Jurkat, Clone E6-1 (cell line): ENCODE measurements at regions not wholly inside any gene's neighbourhood (a gene's known extent, or its start where the extent isn't known, plus 50 kb on each side); places are given as distances from the start of the nearest gene placed in this dataset.
"Not testable (repeated sequence)": the region's sequence is repeated elsewhere in the genome, so short reads cannot be mapped to it uniquely, and the experiment has no call there.

Experiments used
- DNase-seq: peaks from one replicate; pipeline ENCODE4 v3.0.0-alpha.2; 2011; ENCODE audit warnings: low read depth, low spot score
- H3K4me3 ChIP-seq: 2 replicates; pipeline ENCODE4 v1.5.1; 2011; ENCODE audit warnings: mild to moderate bottlenecking, low read length, control low read depth, moderate library complexity

DNA sequence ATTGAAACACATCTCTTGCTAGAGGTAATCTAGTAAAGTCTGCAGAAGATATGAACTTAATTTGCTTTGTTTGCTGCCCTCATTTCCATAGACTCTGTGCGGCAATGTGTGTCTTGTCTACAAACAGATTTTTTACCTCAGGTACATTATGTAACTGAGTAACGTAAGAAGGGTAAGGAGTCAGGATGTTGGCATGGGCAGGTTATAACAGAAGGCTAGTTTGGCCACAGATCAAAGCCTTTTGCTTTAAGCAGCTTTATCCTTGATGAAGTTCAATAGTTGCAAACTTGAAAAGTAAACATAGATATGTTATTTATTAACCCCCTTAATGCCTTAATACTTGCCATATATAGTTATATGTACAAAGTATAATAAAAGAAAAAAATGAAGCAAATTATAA lies 391.6 kb upstream of the FKBP1C start:
- DNase-seq: no peak
- H3K4me3 ChIP-seq: no peak overlapping the region

DNA sequence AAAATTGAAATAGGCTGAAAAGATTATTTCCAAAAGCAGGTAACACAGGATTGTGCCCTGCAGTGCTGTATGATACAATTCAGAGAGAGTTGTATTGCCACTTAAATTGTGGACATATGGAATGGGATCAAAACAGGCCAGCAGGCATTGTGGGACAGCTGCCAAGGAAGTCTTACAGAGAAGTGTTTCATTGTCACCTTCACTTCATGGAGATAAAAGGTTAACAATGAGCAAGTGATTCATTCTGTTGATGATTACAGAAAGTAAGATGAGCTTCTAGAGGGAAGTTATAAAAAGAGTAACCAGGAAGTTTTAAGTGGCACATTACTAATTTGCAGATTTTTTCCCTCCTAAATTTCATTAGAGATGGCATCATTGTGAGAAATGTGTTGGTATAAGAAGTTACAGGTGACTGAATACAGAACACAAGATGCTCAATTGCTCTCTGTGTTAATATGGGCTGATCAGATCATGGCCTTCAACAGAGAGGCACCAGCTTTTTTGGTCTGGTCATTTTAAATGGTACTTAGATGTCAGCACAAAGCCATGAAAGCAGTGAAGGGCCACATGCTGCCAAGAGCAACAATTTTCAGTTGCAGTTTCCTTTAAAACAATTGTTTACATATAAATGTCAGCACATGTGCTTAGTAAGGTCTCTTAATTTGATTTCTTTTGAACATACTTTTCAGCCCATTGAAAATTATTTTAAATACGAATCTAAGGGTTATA lies 402.5 kb upstream of the FKBP1C start:
- no peak for DNase-seq

DNA sequence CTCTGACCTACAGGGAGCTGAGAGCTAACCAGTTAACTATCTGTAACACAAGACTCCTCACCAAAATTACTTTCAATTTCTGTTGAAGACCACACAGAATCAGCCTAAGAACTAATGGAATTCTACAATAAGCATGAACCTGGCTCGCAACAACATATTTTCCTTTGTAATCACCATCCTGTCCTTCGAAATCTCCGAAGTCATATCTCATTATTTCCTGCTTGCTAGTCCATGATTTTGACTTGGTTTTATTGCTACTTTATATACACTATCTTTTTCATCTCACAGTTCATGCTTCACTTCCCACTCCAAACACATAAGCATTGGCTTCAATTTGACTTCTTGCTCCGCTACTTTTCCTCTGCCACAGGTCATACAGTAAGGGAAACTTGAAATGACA lies 405.8 kb upstream of the FKBP1C start:
- no peak for DNase-seq
- H3K4me3 ChIP-seq: no peak overlapping the region

More for the DNA sequence above, 402.5 kb upstream of the FKBP1C start:
- no peak overlapping the region for H3K4me3 ChIP-seq

DNA sequence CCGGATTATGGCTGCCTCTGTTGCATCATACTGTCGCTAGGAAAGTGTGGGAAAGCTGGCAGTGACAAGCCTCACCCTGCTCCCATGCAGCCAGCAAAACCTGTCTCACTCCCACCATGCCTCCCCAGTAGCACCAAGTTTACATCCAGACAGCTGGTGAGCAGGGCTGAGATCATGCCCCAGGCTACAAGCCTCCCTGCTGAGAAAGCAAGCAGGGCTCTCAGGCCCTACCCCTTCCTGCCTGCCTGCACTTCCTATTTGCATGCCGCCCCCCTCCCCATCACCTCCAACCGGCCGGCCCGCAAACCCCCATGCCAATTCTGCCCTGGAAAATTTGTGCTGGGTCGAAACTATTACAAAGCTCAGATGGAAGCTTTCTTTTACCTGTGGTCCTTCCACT lies 408.2 kb upstream of the FKBP1C start:
- DNase-seq: no peak
- H3K4me3 ChIP-seq: no peak overlapping the region

DNA sequence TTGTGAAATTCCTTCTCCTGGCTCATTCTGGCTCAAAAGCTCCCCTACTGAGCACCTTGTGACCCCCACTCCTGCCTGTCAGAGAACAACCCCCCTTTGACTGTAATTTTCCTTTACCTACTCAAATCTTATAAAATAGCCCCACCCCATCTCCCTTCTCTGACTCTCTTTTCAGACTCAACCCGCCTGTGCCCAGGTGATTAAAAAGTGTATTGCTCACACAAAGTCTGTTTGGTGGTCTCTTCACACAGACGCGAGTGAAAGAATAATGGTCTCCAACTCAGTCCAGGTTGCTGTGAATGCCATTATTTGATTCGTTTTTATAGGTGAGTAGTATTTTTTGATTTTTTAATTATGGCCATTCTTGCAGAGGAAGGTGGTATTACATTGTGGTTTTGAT lies 414.1 kb upstream of the FKBP1C start:
- DNase-seq: no peak
- no peak overlapping the region for H3K4me3 ChIP-seq

DNA sequence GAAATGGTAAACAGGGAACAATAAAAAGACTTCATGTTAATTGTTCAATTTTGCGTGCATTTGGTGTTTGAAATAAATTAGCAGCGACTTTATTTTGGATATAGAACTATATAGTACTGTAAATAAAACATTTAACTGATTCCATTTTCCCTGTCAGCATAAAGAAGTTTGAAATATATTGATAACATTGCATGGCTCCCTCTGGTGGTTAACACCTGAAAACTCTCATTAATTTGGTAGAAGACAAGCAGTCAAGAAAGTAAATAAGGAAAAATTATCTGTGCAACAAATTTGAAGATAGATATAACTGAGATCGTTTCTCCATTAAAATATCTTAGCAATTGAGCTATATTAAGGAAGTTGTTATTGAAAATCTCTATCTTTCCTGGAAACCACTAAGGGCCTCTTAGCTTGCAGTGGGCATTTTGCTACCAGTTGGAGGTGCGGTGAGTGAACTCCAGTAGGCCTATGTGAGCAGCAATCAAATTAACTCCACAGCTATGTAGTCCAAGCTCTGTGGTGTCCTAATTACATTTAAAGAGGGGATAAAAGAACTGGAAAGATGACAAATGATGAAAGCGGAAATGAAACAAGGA lies 435.7 kb upstream of the FKBP1C start:
- DNase-seq: peak; percentile 15
- H3K4me3 ChIP-seq: no peak overlapping the region

DNA sequence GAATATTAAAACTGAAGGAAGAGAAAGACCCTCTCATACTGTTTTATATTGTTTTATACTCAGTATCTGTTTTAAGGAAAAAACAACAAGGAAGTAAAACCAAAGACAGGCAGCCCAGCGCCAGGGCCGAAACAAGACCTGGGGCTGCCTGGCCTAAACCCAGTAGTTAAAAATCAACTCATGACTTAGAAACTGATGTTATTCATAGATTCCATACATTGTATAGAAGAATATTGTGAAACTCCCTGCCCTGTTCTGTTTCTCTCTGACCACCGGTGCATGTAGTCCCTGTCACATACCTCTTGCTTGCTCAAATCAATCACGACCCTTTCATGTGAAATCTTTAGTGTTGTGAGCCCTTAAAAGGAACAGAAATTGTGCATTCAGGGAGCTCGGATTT lies 445.1 kb upstream of the FKBP1C start:
- not testable (repeated sequence) for H3K4me3 ChIP-seq, DNase-seq

DNA sequence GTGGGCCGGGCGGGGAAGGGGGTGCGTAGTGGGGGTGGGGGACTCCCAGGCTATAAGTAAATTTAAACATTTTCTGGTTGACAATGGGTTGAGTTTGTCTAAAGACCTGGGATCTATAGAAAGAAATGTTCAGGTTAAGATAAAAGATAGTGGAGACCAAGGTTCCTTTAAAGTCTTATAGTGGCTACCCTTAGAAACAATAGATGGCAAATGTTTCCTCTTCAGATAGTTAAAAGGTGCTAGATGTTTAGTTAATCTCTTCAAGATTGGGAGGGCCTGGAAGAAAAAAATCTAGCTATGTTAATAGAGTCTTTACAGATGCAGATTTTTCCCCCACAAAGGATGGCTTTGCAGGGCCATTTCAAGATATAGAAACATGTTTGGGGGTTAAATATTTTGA lies 446.4 kb upstream of the FKBP1C start:
- no peak for DNase-seq

DNA sequence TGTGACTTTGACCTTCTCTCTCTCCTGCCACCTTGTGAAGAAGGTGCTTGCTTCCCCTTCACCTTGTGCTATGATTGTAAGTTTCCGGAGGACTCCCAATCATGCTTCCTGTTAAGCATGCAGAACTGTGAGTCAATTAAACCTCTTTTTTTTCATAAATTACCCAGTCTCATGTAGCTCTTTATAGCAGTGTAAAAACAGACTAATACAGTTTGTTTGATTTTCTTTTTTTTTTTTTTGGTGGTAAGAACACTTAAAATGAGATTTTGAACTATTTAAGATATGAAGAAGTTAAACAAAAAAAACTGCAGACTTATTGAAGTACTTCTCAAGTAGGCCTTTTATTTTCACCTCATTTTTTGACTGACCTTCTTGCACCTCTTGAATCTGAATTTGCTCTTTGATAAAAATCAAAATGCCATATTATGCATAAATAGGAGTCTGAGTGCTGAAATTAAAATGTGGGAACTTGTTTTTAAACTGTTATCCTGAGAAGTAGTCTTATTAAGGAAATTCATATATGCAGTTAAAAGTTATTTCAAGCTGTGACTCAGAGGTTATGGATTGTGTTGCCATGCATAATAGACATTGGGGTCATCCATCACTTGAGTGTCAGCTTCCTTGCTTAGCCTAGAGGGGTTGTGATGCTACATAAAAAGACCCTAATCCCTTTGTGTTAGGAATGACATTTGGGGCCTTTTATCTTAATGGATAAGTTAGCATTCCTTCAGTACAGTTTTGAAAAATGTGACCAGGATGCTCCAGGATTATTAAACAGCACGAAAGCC lies 447.9 kb upstream of the FKBP1C start:
- H3K4me3 ChIP-seq: no peak overlapping the region
- DNase-seq: no peak

More for the DNA sequence above, 446.4 kb upstream of the FKBP1C start:
- no peak overlapping the region for H3K4me3 ChIP-seq

DNA sequence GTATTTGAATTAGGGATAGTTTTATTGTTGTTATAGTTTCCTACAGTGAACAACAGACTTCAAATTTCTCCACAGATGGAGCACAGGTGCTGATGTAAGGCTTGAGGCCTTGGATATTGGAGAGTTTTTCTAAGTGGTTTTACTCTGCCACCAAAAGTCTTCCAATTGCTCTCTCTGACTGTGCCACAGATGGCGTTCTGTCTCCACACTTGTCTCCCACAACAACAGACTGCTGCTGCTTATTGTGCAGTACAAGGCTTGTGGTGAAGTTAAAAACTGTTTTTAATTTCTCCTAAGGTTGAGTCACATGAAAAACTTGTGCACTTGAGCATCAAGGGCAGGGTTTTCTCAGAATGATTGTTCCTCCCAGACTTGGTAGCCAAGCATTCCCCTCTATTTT lies 460.9 kb upstream of the KHDRBS2 start:
- H3K4me3 ChIP-seq: no peak overlapping the region
- DNase-seq: no peak

DNA sequence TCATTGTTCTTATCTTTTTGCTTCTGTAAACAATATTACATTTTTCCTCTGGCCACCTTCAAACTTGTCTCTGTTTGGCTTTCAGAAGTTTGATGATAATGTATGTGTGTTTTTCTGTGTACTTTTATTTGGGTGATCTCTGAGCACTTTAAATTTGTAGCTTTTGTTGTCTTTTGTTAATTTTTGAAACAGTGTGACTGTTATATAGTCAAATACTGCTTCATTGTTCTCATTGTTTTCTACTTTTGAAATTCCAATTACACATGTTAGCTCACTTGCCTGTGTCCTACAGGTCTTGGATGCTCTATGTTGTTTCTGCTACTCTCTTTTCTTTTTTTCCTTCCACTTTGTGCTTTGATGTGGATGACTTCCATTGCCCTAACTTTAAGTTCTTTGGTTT lies 460.1 kb upstream of the KHDRBS2 start:
- H3K4me3 ChIP-seq: no peak overlapping the region
- no peak for DNase-seq

DNA sequence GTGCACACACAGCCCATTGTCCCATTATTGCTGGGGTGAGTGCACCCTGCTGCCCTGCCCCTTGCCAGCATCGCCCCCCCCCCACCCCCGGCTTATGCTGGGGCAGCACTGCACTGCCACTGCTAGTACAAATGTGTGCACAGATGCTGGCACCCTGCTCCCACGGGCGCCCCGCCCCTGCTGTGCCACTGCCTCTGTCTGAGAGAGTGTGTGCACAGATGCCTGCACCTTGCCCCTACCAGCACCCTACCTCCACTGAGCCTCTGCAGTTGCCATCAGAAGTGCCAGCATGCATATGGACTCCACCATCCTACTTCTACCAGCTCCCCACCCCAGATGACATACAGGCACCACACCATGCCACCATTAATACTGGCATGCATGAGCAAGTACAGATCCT lies 454.6 kb upstream of the KHDRBS2 start:
- no peak overlapping the region for H3K4me3 ChIP-seq
- DNase-seq: no peak

DNA sequence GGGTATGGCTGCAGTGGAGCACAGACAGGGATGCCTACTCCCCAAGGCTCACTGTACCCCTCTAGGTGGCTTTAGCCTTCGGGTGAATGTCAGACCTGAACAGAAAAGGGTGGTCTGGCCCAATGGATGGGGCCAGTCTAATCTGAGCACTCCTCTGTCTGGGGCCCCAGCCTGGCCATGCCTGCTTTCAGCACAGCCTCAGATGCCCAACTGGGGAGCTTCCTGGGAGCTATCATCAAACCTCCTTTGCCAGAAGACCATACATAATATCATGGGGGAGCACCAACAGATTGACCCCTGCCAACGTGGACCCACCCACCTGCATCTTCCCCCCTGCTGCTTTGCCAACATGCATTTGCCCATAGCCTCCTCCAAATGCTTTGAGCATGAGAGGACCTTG lies 454.1 kb upstream of the KHDRBS2 start:
- H3K4me3 ChIP-seq: no peak overlapping the region
- DNase-seq: no peak

DNA sequence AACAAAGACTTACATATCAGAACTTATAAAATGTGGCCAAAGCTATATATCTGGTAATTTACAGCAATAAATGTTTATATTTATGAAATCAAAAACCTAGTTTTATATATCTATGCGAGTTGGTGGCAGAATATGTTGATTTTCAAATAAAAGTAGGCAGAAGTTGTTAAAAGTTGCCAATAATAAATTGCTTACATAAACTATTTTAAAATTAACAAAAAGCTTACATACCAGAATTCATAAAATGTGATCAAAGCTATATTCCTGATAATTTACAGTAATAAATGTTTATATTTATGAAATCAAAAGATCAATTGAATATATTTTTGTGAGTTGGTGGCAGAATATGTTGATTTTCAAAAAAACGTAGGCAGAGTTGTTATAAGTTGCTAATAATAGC lies 451.8 kb upstream of the KHDRBS2 start:
- no peak for DNase-seq
- H3K4me3 ChIP-seq: no peak overlapping the region

DNA sequence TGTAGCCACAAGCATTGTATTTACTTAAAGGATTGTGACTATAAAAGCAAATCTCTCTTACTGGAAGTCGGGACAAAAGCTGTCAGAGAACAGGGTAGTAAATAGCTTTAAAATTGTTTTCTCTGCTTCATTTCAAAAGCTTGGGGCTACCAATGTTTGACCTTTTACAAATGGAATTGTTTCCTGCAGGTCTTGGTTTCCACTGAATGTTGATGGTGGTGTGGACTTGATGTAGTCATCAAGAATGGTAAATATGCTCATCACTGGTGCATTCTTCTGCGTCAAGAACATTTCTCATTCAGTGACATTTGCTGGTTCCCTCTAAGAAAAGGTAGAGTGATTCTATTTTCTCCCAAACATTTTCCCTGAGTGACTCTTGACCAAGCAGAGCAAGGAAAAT lies 435.4 kb upstream of the KHDRBS2 start:
- H3K4me3 ChIP-seq: no peak overlapping the region
- no peak for DNase-seq

DNA sequence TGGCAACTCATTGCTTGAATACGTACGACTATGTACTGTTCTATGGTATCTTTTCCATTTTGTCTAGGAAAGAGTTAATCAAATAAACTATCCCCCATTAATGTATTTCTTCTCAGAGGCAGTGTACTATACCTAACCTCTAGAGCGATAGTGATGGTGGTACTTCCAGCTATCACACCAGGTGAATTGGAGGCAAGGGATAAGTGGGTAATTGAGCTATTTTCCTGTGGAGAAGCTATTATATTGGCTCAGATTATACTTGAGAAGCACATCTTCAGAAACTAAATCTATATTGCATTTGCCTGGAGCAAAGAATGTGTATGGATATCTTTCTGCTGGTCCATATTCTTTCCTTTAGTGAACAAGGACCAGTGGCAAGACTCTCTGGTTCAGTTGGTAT lies 430.7 kb upstream of the KHDRBS2 start:
- no peak for DNase-seq
- no peak overlapping the region for H3K4me3 ChIP-seq

DNA sequence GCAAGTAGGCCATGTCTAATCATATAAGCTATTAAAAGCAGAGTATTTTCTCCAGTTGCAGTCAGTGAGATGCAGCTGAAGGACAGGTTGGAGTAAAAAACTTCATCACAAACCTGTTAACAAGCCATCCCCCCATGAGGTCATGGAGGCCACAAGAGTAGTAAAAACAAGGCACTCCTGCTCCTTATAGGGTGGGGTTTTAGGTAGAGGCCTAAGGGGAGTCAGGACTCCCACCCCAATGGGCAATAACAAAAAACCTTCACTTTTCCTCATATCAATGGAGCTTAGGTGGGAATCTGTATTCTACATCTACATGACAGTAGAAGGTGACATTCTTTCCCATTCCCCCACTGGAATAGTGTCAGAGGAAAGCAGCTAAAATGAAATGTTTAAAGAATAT lies 428.1 kb upstream of the KHDRBS2 start:
- H3K4me3 ChIP-seq: no peak overlapping the region
- no peak for DNase-seq

DNA sequence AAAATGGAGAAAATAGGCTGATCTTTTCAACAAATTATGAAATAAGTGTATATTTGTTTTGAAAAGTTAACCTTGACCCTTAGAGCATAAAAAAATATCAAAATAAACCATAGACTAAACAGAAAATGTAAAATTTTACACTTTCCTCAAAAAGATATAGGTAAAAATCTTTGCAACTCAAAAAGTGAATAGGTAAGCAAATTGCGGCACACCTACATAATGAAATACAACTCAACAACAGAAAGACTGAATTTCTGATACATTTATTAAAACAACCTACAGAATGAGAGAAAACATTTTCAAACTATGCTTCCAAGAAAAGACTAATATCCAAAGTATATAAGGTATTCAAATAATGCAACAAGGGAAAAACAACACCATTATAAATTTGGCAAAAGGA lies 425.7 kb upstream of the KHDRBS2 start:
- H3K4me3 ChIP-seq: no peak overlapping the region
- no peak for DNase-seq

DNA sequence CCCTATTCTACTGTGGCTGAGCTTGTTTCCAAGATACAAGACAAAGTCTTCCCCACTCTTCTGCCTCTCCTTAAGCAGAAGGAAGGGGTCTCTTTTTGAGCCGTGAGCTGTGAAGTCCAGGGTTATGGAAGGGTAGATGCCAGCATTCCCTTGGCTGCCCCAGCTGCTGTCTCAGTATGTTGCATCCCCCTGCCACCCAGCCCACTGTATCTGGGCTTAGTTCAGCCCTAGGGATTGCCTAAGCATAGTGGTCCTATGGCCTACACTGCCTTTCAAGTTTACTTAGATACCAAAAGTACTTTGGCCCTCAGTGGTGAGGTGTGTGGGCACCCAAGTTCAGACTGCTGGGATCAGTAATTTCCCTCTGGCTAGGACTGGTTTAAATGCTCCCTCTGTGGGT lies 421.9 kb upstream of the KHDRBS2 start:
- H3K4me3 ChIP-seq: no peak overlapping the region
- DNase-seq: no peak

DNA sequence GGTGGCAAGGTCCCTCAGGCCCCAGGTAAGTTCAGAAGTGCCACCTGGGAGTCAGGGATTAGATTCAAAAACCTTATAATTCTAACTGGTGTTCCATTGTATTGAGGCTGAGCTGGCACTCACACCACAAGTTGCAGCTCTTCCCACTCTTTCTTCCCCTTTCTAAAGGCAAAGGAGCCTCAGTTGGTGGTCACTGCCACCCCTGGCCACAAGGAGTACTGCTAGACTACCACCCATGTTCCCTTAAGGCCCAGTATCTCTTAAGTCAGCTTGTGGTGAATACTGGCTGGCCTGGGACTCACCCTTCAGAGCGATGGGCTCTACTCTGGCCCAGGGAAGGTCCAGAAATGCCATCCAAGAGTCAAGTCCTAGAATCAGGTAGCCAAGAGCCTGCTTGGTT lies 421.1 kb upstream of the KHDRBS2 start:
- no peak overlapping the region for H3K4me3 ChIP-seq
- DNase-seq: peak; percentile 0
